ENCODE measurements at regions not wholly inside any gene's neighbourhood (a gene's known extent, or its start where the extent isn't known, plus 50 kb on each side); places are given as distances from the start of the nearest gene placed in this dataset.

DNA sequence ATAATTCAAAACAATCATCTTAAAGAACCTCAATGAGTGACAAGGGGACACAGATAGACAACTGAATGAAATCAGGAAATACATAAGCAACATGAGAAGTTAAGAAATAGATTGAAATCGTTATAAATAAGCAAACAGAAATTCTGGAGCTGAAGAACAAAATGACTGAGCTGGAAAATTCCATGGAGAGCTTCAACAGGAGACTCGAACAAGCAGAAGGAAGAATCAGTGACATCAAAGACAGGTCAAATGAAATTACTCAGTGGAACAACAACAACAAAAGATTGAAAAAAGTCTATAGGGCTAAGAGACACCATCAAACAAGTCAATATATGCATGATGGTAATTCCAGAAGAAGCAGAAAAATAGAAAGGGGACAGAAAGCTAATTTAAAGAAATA lies 89.5 kb upstream of the ALKAL2 start:
- no peak overlapping the region for H3K4me3 ChIP-seq (ENCODE audit: low read depth, low read length)
- no peaks in the 10 kb centered on the region for H3K27me3 ChIP-seq (ENCODE audit: control insufficient read depth, insufficient read depth, low read length)
- TF ChIP-seq, protein P1, sequence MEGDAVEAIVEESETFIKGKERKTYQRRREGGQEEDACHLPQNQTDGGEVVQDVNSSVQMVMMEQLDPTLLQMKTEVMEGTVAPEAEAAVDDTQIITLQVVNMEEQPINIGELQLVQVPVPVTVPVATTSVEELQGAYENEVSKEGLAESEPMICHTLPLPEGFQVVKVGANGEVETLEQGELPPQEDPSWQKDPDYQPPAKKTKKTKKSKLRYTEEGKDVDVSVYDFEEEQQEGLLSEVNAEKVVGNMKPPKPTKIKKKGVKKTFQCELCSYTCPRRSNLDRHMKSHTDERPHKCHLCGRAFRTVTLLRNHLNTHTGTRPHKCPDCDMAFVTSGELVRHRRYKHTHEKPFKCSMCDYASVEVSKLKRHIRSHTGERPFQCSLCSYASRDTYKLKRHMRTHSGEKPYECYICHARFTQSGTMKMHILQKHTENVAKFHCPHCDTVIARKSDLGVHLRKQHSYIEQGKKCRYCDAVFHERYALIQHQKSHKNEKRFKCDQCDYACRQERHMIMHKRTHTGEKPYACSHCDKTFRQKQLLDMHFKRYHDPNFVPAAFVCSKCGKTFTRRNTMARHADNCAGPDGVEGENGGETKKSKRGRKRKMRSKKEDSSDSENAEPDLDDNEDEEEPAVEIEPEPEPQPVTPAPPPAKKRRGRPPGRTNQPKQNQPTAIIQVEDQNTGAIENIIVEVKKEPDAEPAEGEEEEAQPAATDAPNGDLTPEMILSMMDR (IDR thresholded peaks at IDR 0.05; ENCODE audit: insufficient read depth, low read length, poor library complexity, severe bottlenecking) = no peak
- no peak for DNase-seq (ENCODE audit: low read depth)
- no peaks in the 10 kb centered on the region for H3K36me3 ChIP-seq (ENCODE audit: control insufficient read depth, insufficient read depth, low read length)

DNA sequence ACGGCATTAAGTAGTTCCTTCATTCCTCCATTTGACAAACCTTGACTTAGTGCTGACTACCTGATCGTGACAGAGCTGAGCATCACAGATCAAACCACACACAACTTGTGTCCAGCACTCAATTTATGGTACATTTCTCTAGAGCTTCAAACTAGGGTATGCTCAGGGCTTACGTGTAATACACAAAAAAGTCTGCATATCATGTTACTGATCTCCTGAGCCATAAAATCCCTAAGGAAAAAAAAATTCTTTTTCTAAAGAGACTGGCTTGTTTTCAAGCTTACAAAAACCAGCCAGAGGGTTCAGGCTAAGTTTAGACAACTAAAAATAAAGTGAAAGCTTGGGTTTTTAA lies 88.0 kb upstream of the ALKAL2 start:
- Histone ChIP-seq H3K36me3 (ENCODE audit: control insufficient read depth, insufficient read depth, low read length) (no peaks in the 10 kb centered on the region), H3K4me3 (ENCODE audit: low read depth, low read length) (no peak overlapping the region), H3K27me3 (ENCODE audit: control insufficient read depth, insufficient read depth, low read length) (no peaks in the 10 kb centered on the region)
- DNase-seq (ENCODE audit: low read depth) = no peak
- TF ChIP-seq, protein P1 (IDR thresholded peaks at IDR 0.05; ENCODE audit: insufficient read depth, low read length, poor library complexity, severe bottlenecking) = no peak

DNA sequence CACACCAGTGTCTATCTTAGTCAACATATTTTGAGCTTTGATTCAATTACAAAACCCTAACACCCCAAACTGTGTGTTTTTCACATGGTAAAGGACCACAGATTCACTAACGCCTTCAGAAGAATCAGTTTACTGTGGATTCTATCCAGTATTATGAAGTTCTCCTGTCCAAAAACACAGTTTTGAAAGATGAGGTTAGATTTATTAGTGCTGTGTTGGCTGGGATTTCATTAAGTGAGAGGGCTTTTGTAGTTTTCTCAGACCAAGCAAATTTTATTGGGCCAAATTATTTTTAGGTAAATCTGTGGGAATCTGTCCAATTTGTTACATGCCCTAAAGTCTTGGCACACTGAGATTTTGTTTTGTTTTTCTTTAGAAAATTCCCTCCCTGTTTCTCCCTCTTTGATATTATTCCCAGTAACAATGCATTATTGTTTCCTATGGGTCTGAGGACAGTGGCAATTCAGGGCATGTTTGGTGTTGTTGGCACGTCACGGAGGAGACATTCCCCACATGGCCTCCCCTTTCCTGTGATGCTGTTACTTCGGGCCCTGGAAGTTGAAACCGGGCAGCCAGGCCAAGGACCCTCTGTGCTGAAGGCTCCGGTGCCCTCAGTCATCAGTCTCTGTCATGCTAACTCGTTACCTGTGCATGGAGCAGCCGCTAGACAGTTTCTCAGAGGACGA lies 87.5 kb upstream of the ALKAL2 start:
- no peak for DNase-seq (ENCODE audit: low read depth)
- TF ChIP-seq, protein P1 (IDR thresholded peaks at IDR 0.05; ENCODE audit: insufficient read depth, low read length, poor library complexity, severe bottlenecking) = no peak
- Histone ChIP-seq H3K36me3 (ENCODE audit: control insufficient read depth, insufficient read depth, low read length) (no peaks in the 10 kb centered on the region), H3K4me3 (ENCODE audit: low read depth, low read length) (no peak overlapping the region), H3K27me3 (ENCODE audit: control insufficient read depth, insufficient read depth, low read length) (no peaks in the 10 kb centered on the region)

DNA sequence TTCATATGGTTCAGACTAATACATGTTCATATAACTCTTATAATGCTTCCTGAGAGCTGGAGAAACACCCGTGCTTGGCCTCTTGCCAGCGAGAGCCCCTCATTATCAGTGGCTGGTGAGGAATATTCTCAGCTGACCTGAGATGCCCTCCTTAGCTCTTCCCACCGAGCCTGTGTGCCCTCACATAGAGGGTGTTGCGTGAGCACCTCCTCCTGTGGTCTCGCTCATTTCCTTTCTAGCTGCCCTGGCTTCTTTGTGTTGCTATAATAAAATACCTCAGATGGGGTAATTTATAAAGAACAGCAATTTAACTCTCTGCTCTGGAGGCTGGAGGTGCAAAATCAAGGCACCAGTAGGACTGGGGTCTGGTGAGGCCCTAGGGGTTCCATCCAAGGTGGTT lies 80.5 kb upstream of the ALKAL2 start:
- TF ChIP-seq, protein P1 (IDR thresholded peaks at IDR 0.05; ENCODE audit: insufficient read depth, low read length, poor library complexity, severe bottlenecking) = no peak
- Histone ChIP-seq H3K27me3 (ENCODE audit: control insufficient read depth, insufficient read depth, low read length) (no peaks in the 10 kb centered on the region), H3K4me3 (ENCODE audit: low read depth, low read length) (no peak overlapping the region), H3K36me3 (ENCODE audit: control insufficient read depth, insufficient read depth, low read length) (no peaks in the 10 kb centered on the region)
- DNase-seq (ENCODE audit: low read depth) = no peak

DNA sequence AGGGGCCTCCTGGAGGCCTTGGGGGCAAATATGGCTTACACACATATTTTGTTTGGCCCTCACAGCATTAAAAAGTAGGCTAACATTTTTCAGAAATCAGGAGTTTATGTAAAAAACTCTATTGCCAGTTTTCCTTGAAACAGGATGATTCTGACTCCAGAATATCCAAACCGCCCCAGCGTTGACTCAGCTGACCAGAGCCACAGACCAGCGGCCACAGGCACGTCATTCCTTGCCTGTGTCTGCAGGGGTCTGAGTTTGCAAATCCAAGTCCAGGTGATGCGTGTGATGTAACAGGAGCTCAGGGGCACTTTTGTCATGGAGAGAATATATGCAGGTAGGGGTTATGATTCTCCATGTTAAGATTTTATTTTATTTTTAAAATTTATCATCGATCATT lies 79.4 kb upstream of the ALKAL2 start:
- no peak for DNase-seq (ENCODE audit: low read depth)
- Histone ChIP-seq H3K4me3 (ENCODE audit: low read depth, low read length) (no peak overlapping the region), H3K27me3 (ENCODE audit: control insufficient read depth, insufficient read depth, low read length) (no peaks in the 10 kb centered on the region), H3K36me3 (ENCODE audit: control insufficient read depth, insufficient read depth, low read length) (no peaks in the 10 kb centered on the region)
- TF ChIP-seq, protein P1 (IDR thresholded peaks at IDR 0.05; ENCODE audit: insufficient read depth, low read length, poor library complexity, severe bottlenecking) = no peak

DNA sequence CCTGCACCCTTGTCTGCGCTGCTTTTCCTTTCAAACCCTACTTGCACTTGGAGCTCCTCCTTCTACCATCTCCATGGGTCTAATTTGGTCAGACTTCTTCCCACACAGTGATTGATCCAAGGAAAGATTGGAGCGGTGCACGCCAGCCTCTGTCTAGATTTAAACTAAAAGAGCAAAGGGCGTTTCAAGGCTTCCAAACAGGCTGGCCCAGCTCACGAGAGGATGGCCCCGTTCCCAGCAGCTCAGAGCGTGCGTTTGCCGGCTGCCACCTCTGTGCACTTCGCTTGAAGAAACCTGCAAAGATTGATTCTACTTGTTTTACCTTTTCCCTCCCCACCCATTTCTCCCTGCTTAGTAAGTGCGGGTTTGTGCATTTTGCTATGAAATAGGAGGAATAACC lies 78.8 kb upstream of the ALKAL2 start:
- H3K4me3 ChIP-seq (ENCODE audit: low read depth, low read length) = no peak overlapping the region
- H3K36me3 ChIP-seq (ENCODE audit: control insufficient read depth, insufficient read depth, low read length) = no peaks in the 10 kb centered on the region
- no peak for DNase-seq (ENCODE audit: low read depth)
- TF ChIP-seq, protein P1 (IDR thresholded peaks at IDR 0.05; ENCODE audit: insufficient read depth, low read length, poor library complexity, severe bottlenecking) = no peak
- no peaks in the 10 kb centered on the region for H3K27me3 ChIP-seq (ENCODE audit: control insufficient read depth, insufficient read depth, low read length)
